WTC11 (cell line): ENCODE measurements at regions not wholly inside any gene's neighbourhood (a gene's known extent, or its start where the extent isn't known, plus 50 kb on each side); places are given as distances from the start of the nearest gene placed in this dataset.

Experiments
- CTCF ChIP-seq: fragments of 200-600 bp; IDR thresholded peaks from 2 replicates; pipeline ENCODE4 v1.8.0; 2022; ENCODE audit warnings: antibody characterized with exemption
- ESRRA ChIP-seq: sonication (generic); formaldehyde crosslinking; IDR thresholded peaks from 2 replicates; pipeline ENCODE4 v1.8.1; 2022; ENCODE audit warnings: mild to moderate bottlenecking, missing genetic modification reagents, borderline replicate concordance
- HMGA2 ChIP-seq: fragments of 250-450 bp; sonication (Bioruptor Pico); IDR thresholded peaks from 2 replicates; pipeline ENCODE4 v1.4.0; 2021; ENCODE audit warnings: mild to moderate bottlenecking, moderate library complexity
- IRF2 ChIP-seq: sonication (generic); formaldehyde crosslinking; IDR thresholded peaks from 2 replicates; pipeline ENCODE4 v1.8.0; 2022; ENCODE audit warnings: low read depth, missing genetic modification reagents, borderline replicate concordance
- JUN ChIP-seq: sonication (generic); formaldehyde crosslinking; IDR thresholded peaks from 2 replicates; pipeline ENCODE4 v1.8.0; 2023; ENCODE audit warnings: mild to moderate bottlenecking, missing genetic modification reagents
- MAX ChIP-seq: sonication (generic); formaldehyde crosslinking; IDR thresholded peaks from 2 replicates; pipeline ENCODE4 v1.8.0; 2022; ENCODE audit warnings: mild to moderate bottlenecking, missing genetic modification reagents
- MYBL2 ChIP-seq: sonication (generic); formaldehyde crosslinking; IDR thresholded peaks from 2 replicates; pipeline ENCODE4 v1.8.1; 2023; ENCODE audit warnings: mild to moderate bottlenecking, moderate library complexity, missing genetic modification reagents
- NFYB ChIP-seq: sonication (generic); formaldehyde crosslinking; conservative IDR thresholded peaks from 2 replicates; pipeline ENCODE4 v1.8.0; 2022; ENCODE audit warnings: low read depth, missing genetic modification reagents
- TP53 ChIP-seq: sonication (generic); formaldehyde crosslinking; IDR thresholded peaks from 2 replicates; pipeline ENCODE4 v1.8.1; 2023; ENCODE audit warnings: mild to moderate bottlenecking, missing genetic modification reagents
- ZNF121 ChIP-seq: sonication (generic); formaldehyde crosslinking; IDR thresholded peaks from 2 replicates; pipeline ENCODE4 v1.8.0; 2023; ENCODE audit warnings: missing genetic modification reagents
- ZNF263 ChIP-seq: sonication (generic); formaldehyde crosslinking; IDR thresholded peaks from 2 replicates; pipeline ENCODE4 v1.8.1; 2022; ENCODE audit warnings: low read depth, mild to moderate bottlenecking, moderate library complexity, missing genetic modification reagents
- TF ChIP-seq, protein P1 (sequence below): sonication (generic); formaldehyde crosslinking; IDR thresholded peaks from 2 replicates; pipeline ENCODE4 v1.8.1; 2022; ENCODE audit warnings: low read depth, mild to moderate bottlenecking, moderate library complexity, missing genetic modification reagents, borderline replicate concordance
- TF ChIP-seq, protein P2 (sequence below): sonication (generic); formaldehyde crosslinking; IDR thresholded peaks from 2 replicates; pipeline ENCODE4 v1.8.0; 2022; ENCODE audit warnings: mild to moderate bottlenecking, missing genetic modification reagents
- TF ChIP-seq, protein P3 (sequence below): sonication (generic); formaldehyde crosslinking; IDR thresholded peaks from 2 replicates; pipeline ENCODE4 v1.8.1; 2023; ENCODE audit warnings: mild to moderate bottlenecking, missing genetic modification reagents, moderate library complexity

GRCh38 chr20:51162015-51162414, 139.1 kb upstream of the KCNG1 start:
- TF ChIP-seq, protein P1, sequence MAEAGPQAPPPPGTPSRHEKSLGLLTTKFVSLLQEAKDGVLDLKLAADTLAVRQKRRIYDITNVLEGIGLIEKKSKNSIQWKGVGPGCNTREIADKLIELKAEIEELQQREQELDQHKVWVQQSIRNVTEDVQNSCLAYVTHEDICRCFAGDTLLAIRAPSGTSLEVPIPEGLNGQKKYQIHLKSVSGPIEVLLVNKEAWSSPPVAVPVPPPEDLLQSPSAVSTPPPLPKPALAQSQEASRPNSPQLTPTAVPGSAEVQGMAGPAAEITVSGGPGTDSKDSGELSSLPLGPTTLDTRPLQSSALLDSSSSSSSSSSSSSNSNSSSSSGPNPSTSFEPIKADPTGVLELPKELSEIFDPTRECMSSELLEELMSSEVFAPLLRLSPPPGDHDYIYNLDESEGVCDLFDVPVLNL (CRISPR knock-in tag), result no peak
- TF ChIP-seq HMGA2 (CRISPR knock-in tag) (no peak), ZNF121 (CRISPR knock-in tag) (no peak), ESRRA (CRISPR knock-in tag) (no peak), MYBL2 (CRISPR knock-in tag) (no peak), ZNF263 (CRISPR knock-in tag) (no peak), MAX (no peak), CTCF (no peak), JUN (no peak), TP53 (CRISPR knock-in tag) (no peak), IRF2 (CRISPR knock-in tag) (no peak), NFYB (CRISPR knock-in tag) (no peak)
- TF ChIP-seq, protein P2, sequence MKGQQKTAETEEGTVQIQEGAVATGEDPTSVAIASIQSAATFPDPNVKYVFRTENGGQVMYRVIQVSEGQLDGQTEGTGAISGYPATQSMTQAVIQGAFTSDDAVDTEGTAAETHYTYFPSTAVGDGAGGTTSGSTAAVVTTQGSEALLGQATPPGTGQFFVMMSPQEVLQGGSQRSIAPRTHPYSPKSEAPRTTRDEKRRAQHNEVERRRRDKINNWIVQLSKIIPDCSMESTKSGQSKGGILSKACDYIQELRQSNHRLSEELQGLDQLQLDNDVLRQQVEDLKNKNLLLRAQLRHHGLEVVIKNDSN, result no peak
- TF ChIP-seq, protein P3, sequence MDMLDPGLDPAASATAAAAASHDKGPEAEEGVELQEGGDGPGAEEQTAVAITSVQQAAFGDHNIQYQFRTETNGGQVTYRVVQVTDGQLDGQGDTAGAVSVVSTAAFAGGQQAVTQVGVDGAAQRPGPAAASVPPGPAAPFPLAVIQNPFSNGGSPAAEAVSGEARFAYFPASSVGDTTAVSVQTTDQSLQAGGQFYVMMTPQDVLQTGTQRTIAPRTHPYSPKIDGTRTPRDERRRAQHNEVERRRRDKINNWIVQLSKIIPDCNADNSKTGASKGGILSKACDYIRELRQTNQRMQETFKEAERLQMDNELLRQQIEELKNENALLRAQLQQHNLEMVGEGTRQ (CRISPR knock-in tag), result no peak
